ENCODE measurements at regions not wholly inside any gene's neighbourhood (a gene's known extent, or its start where the extent isn't known, plus 50 kb on each side); places are given as distances from the start of the nearest gene placed in this dataset.
"Not testable (repeated sequence)": the region's sequence is repeated elsewhere in the genome, so short reads cannot be mapped to it uniquely, and the experiment has no call there.

DNA sequence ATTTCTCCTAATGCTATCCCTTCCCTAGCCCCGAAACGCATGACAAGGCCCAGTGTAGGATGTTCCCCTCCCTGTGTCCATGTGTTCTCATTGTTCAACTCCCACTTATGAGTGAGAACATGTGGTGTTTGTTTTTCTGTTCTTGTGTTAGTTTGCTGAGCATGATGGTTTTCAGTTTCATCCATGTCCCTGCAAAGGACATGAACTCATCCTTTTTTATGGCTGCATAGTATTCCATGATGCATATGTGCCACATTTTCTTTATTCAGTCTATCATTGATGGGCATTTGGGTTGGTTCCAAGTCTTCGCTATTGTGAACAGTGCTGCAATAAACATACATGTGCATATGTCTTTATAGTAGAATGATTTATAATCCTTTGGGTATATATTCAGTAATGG, 490.3 kb downstream of the KLHL4 start:
- TF ChIP-seq, protein P1, sequence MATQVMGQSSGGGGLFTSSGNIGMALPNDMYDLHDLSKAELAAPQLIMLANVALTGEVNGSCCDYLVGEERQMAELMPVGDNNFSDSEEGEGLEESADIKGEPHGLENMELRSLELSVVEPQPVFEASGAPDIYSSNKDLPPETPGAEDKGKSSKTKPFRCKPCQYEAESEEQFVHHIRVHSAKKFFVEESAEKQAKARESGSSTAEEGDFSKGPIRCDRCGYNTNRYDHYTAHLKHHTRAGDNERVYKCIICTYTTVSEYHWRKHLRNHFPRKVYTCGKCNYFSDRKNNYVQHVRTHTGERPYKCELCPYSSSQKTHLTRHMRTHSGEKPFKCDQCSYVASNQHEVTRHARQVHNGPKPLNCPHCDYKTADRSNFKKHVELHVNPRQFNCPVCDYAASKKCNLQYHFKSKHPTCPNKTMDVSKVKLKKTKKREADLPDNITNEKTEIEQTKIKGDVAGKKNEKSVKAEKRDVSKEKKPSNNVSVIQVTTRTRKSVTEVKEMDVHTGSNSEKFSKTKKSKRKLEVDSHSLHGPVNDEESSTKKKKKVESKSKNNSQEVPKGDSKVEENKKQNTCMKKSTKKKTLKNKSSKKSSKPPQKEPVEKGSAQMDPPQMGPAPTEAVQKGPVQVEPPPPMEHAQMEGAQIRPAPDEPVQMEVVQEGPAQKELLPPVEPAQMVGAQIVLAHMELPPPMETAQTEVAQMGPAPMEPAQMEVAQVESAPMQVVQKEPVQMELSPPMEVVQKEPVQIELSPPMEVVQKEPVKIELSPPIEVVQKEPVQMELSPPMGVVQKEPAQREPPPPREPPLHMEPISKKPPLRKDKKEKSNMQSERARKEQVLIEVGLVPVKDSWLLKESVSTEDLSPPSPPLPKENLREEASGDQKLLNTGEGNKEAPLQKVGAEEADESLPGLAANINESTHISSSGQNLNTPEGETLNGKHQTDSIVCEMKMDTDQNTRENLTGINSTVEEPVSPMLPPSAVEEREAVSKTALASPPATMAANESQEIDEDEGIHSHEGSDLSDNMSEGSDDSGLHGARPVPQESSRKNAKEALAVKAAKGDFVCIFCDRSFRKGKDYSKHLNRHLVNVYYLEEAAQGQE (IDR thresholded peaks at IDR 0.05; ENCODE audit: insufficient read depth in 1 of 2, low read depth in 2 of 2, low read length in 1 of 2) = not testable (repeated sequence)
- TF ChIP-seq, protein P2, sequence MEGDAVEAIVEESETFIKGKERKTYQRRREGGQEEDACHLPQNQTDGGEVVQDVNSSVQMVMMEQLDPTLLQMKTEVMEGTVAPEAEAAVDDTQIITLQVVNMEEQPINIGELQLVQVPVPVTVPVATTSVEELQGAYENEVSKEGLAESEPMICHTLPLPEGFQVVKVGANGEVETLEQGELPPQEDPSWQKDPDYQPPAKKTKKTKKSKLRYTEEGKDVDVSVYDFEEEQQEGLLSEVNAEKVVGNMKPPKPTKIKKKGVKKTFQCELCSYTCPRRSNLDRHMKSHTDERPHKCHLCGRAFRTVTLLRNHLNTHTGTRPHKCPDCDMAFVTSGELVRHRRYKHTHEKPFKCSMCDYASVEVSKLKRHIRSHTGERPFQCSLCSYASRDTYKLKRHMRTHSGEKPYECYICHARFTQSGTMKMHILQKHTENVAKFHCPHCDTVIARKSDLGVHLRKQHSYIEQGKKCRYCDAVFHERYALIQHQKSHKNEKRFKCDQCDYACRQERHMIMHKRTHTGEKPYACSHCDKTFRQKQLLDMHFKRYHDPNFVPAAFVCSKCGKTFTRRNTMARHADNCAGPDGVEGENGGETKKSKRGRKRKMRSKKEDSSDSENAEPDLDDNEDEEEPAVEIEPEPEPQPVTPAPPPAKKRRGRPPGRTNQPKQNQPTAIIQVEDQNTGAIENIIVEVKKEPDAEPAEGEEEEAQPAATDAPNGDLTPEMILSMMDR (IDR thresholded peaks at IDR 0.05) = not testable (repeated sequence)
- TF ChIP-seq POLR2AphosphoS5, TCF7L2 (IDR thresholded peaks at IDR 0.05; ENCODE audit: low read depth, low read length): not testable (repeated sequence)

Measured in Panc1 (cell line).